CD4-positive, alpha-beta T cell treated with Interferon gamma for 1 hour (primary cell): ENCODE measurements at regions not wholly inside any gene's neighbourhood (a gene's known extent, or its start where the extent isn't known, plus 50 kb on each side); places are given as distances from the start of the nearest gene placed in this dataset.

Source experiments
- DNase-seq: peaks from one replicate; pipeline ENCODE4 v3.0.0-alpha.2; 2020

GRCh38 chr17:77001487-77001886 lies 133.3 kb downstream of the MGAT5B start:
- DNase-seq = no peak

GRCh38 chr17:77002103-77003045 lies 134.2 kb downstream of the MGAT5B start:
- no peak for DNase-seq

GRCh38 chr17:77003699-77004098 lies 135.5 kb downstream of the MGAT5B start:
- no peak for DNase-seq

- DNase-seq = no peak
These were observed 133.7 kb upstream of the SEC14L1 start for GRCh38 chr17:77006971-77007649.

- no peak for DNase-seq
These were observed 130.9 kb upstream of the SEC14L1 start for GRCh38 chr17:77009877-77010276.

- no peak for DNase-seq
These were observed 130.1 kb upstream of the SEC14L1 start for GRCh38 chr17:77010667-77011066.

GRCh38 chr17:77011173-77012011 lies 129.4 kb upstream of the SEC14L1 start:
- DNase-seq = peak; percentile 14

- no peak for DNase-seq
These were observed 122.3 kb upstream of the SEC14L1 start for GRCh38 chr17:77018504-77018903.

GRCh38 chr17:77019893-77020379 lies 120.8 kb upstream of the SEC14L1 start:
- no peak for DNase-seq

- no peak for DNase-seq
These were observed 119.8 kb upstream of the SEC14L1 start for GRCh38 chr17:77020973-77021372.

- DNase-seq = no peak
These were observed 118.0 kb upstream of the SEC14L1 start for GRCh38 chr17:77022766-77023165.

GRCh38 chr17:77025781-77026180 lies 115.0 kb upstream of the SEC14L1 start:
- no peak for DNase-seq

- no peak for DNase-seq
These were observed 113.4 kb upstream of the SEC14L1 start for GRCh38 chr17:77027271-77027889.

- no peak for DNase-seq
These were observed 111.9 kb upstream of the SEC14L1 start for GRCh38 chr17:77028900-77029299.

- DNase-seq = no peak
These were observed 107.8 kb upstream of the SEC14L1 start for GRCh38 chr17:77032929-77033328.

- no peak for DNase-seq
These were observed 106.8 kb upstream of the SEC14L1 start for GRCh38 chr17:77033892-77034404.

GRCh38 chr17:77034677-77035424 lies 105.9 kb upstream of the SEC14L1 start:
- no peak for DNase-seq

GRCh38 chr17:77035526-77035925 lies 105.2 kb upstream of the SEC14L1 start:
- no peak for DNase-seq

- no peak for DNase-seq
These were observed 104.5 kb upstream of the SEC14L1 start for GRCh38 chr17:77036136-77036840.

GRCh38 chr17:77036841-77037381 lies 103.9 kb upstream of the SEC14L1 start:
- DNase-seq = no peak

- DNase-seq = no peak
These were observed 102.8 kb upstream of the SEC14L1 start for GRCh38 chr17:77037943-77038342.
